Fibroblast of lung (primary cell): ENCODE measurements at regions not wholly inside any gene's neighbourhood (a gene's known extent, or its start where the extent isn't known, plus 50 kb on each side); places are given as distances from the start of the nearest gene placed in this dataset.

ENCODE experiments used
- DNase-seq, 2 donors: peaks; one replicate each; pipeline versions ENCODE4 v3.0.0 to v3.0.0-alpha.2; 2010; ENCODE audit warnings: low read depth in 2 of 2
- H2AFZ ChIP-seq: 2 replicates; pipeline ENCODE4 v1.5.1; 2012; ENCODE audit warnings: low read length, control low read depth, inconsistent platforms
- H3K27ac ChIP-seq: 2 replicates; pipeline ENCODE4 v1.5.1; 2011; ENCODE audit warnings: low read length, control low read depth; ENCODE audit not compliant: insufficient read depth
- H3K27me3 ChIP-seq: 2 replicates; pipeline ENCODE4 v1.5.1; 2011; ENCODE audit warnings: mild to moderate bottlenecking, low read length; ENCODE audit not compliant: control insufficient read depth, insufficient read depth
- H3K36me3 ChIP-seq: 2 replicates; pipeline ENCODE4 v1.5.1; 2011; ENCODE audit warnings: low read length; ENCODE audit not compliant: control insufficient read depth, insufficient read depth
- H3K4me1 ChIP-seq: 2 replicates; pipeline ENCODE4 v1.5.1; 2011; ENCODE audit warnings: low read length; ENCODE audit not compliant: control insufficient read depth, insufficient read depth; ENCODE audit errors: extremely low read depth
- H3K4me2 ChIP-seq: 2 replicates; pipeline ENCODE4 v1.5.1; 2011; ENCODE audit warnings: low read length, control low read depth; ENCODE audit not compliant: insufficient read depth; ENCODE audit errors: extremely low read depth
- H3K4me3 ChIP-seq, 4 experiments: fragments of 200-600 bp in 1 of 4; sonication (generic) in 1 of 4; replicated peaks in 1 of 4; 2 replicates each; pipeline ENCODE4 v1.5.1; 2011 to 2016; ENCODE audit warnings: low read length in 4 of 4, low read depth in 3 of 4, mild to moderate bottlenecking in 3 of 4, control low read depth in 2 of 4, inconsistent platforms in 1 of 4, mixed read lengths in 1 of 4; ENCODE audit not compliant: insufficient read depth in 1 of 4; ENCODE audit errors: control extremely low read depth in 1 of 4
- H3K79me2 ChIP-seq: 2 replicates; pipeline ENCODE4 v1.5.1; 2012; ENCODE audit warnings: mild to moderate bottlenecking, low read length, inconsistent platforms; ENCODE audit not compliant: control insufficient read depth, insufficient read depth
- H3K9ac ChIP-seq: 2 replicates; pipeline ENCODE4 v1.5.1; 2011; ENCODE audit warnings: mild to moderate bottlenecking, low read length, control low read depth; ENCODE audit not compliant: insufficient read depth
- H3K9me3 ChIP-seq: 2 replicates; pipeline ENCODE4 v1.5.1; 2012; ENCODE audit warnings: low read depth, low read length; ENCODE audit not compliant: control insufficient read depth, insufficient read depth
- H4K20me1 ChIP-seq: 2 replicates; pipeline ENCODE4 v1.5.1; 2011; ENCODE audit warnings: low read length; ENCODE audit not compliant: control insufficient read depth, insufficient read depth; ENCODE audit errors: extremely low read depth
- EZH2 ChIP-seq: IDR thresholded peaks from 2 replicates; pipeline ENCODE4 v1.5.1; 2012; ENCODE audit warnings: low read length, control low read depth, mild to moderate bottlenecking; ENCODE audit errors: missing control alignments
- TF ChIP-seq, protein P1 (sequence below), 2 donors: IDR thresholded peaks in 1 of 2; conservative IDR thresholded peaks in 1 of 2; 1 replicate in 1 of 2; 2 replicates in 1 of 2; pipeline ENCODE4 v1.5.1; 2011 to 2012; ENCODE audit warnings: low read length in 2 of 2, control low read depth in 1 of 2, inconsistent platforms in 1 of 2, low read depth in 1 of 2, mild to moderate bottlenecking in 1 of 2

DNA sequence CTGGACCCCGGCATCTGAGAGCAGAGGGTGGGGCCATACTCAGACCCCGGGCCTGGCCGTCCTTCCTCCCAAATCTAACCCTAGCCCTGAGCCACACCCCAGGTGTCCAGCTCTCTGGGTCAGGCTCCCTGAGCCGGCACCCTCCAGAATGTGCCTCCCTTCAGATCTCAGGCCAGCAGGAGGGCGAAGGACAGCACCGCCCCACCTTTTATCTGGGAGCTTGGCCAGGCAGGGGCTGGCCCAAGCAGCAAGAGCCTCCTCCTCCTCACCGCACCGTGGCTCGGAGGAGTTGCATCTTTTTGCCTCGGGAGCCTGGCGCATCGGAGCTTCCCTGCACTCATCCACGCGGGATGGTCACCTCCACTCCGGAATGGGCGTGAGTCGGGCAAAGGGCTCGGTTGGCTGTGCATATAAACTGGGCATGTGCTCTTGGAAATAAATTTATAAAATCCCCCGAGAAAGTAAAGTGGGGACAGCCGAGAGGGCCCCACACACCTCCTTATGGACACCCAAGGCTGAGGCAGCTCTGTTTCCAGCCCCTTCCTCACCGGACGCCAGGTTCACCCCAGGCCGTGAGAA lies 69.1 kb upstream of the CTDP1 start:
- no peak overlapping the region for H3K27ac ChIP-seq
- DNase-seq = no peak
- H3K79me2 ChIP-seq = no peaks in the 10 kb centered on the region
- H3K4me1 ChIP-seq = no peaks in the 10 kb centered on the region
- no peak overlapping the region for H3K9ac ChIP-seq
- no peaks in the 10 kb centered on the region for H3K27me3 ChIP-seq
- H4K20me1 ChIP-seq = no peaks in the 10 kb centered on the region
- no peak overlapping the region for H3K4me2 ChIP-seq
- H3K9me3 ChIP-seq = no peaks in the 10 kb centered on the region
- H3K36me3 ChIP-seq = no peaks in the 10 kb centered on the region
- H2AFZ ChIP-seq = no peak overlapping the region
- no peak overlapping the region for H3K4me3 ChIP-seq
- TF ChIP-seq, protein P1, sequence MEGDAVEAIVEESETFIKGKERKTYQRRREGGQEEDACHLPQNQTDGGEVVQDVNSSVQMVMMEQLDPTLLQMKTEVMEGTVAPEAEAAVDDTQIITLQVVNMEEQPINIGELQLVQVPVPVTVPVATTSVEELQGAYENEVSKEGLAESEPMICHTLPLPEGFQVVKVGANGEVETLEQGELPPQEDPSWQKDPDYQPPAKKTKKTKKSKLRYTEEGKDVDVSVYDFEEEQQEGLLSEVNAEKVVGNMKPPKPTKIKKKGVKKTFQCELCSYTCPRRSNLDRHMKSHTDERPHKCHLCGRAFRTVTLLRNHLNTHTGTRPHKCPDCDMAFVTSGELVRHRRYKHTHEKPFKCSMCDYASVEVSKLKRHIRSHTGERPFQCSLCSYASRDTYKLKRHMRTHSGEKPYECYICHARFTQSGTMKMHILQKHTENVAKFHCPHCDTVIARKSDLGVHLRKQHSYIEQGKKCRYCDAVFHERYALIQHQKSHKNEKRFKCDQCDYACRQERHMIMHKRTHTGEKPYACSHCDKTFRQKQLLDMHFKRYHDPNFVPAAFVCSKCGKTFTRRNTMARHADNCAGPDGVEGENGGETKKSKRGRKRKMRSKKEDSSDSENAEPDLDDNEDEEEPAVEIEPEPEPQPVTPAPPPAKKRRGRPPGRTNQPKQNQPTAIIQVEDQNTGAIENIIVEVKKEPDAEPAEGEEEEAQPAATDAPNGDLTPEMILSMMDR (conservative IDR thresholded peaks at IDR 0.05 in 1 of 2, IDR thresholded peaks at IDR 0.05 in 1 of 2; ENCODE audit: low read depth in 1 of 2, low read length in 2 of 2) = no peak
- TF ChIP-seq EZH2 = no peak

DNA sequence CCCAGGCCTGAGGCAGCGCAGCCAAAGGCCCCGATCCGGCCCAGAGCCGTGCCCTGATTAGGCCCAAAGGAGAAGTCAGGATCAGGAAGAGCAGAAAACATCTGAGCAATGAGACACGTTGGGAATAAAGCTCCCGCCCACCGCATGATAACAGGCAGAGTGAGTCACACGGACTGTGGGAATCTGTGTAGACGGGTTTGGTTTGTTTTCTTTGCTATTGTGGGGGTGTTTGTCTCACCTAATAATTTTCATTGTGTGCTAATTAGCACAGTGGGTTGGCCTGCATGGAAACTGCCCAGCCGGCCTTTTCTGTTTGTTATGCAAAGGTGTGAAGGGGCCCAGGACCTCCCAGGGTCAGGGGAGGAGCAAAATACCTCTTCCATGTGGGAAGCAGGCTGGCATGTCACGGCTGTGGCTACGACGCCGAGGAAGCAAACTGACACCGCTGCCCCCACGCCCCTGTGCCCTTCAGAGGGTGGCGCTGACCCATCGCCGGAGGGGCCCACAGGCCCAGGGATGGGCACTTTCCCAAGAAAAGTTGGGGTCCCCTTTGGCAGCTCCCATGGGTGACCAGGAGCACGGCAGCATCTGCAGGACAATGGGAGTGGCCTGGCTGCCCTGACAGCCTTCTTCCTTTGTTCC lies 68.4 kb upstream of the CTDP1 start:
- H3K27me3 ChIP-seq = no peaks in the 10 kb centered on the region
- H3K4me1 ChIP-seq = no peaks in the 10 kb centered on the region
- peak; percentile 47 to 93 for DNase-seq
- no peak overlapping the region for H3K4me3 ChIP-seq
- no peaks in the 10 kb centered on the region for H3K9me3 ChIP-seq
- no peak overlapping the region for H3K9ac ChIP-seq
- no peak overlapping the region for H3K4me2 ChIP-seq
- no peak overlapping the region for H2AFZ ChIP-seq
- H3K79me2 ChIP-seq = no peaks in the 10 kb centered on the region
- no peaks in the 10 kb centered on the region for H4K20me1 ChIP-seq
- H3K36me3 ChIP-seq = no peaks in the 10 kb centered on the region
- no peak overlapping the region for H3K27ac ChIP-seq
- TF ChIP-seq EZH2 = no peak
- TF ChIP-seq, protein P1 (conservative IDR thresholded peaks at IDR 0.05 in 1 of 2, IDR thresholded peaks at IDR 0.05 in 1 of 2; ENCODE audit: low read depth in 1 of 2, low read length in 2 of 2) = no peak

DNA sequence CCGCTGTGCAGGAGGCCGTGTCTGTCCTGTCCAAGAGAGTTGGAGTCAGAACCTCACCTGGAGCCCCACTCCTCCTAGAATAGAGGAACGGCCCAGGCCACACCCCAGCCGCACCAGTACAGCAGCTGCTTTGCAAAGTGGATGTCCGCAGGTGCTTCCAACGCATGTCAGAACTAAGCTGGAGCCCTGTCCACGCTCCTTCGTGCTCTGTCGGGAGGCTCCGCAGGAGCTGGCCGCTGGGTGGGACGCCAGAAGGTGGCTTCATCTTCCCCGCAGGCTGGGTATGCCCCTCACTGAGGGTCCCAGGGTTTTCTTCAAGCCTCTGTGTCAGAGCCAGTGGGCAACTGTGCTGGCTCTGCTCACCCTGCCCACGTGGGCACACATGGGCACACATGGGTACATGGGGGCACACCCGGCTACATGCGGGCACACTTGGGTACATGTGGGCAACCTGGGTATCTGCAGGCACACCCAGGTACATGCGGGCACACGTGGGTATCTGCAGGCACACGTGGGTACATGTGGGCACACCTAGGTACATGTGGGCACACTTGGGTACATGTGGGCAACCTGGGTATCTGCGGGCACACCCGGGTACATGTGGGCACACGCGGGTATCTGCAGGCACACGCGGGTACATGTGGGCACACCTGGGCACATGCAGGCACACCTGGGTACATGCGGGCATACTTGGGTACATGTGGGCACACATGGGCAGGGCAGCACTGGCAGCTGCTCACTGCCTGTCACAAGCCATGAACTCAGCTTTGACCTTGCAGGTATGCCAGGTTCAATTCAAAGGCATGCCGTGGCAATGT lies 67.1 kb upstream of the CTDP1 start:
- Histone ChIP-seq H3K36me3 (no peaks in the 10 kb centered on the region), H2AFZ (no peak overlapping the region), H3K79me2 (no peaks in the 10 kb centered on the region), H4K20me1 (no peaks in the 10 kb centered on the region), H3K9ac (no peak overlapping the region), H3K27ac (no peak overlapping the region), H3K27me3 (no peaks in the 10 kb centered on the region), H3K4me3 (no peak overlapping the region), H3K4me1 (no peaks in the 10 kb centered on the region), H3K4me2 (no peak overlapping the region), H3K9me3 (no peaks in the 10 kb centered on the region)
- no peak for DNase-seq
- no peak for TF ChIP-seq EZH2
- TF ChIP-seq, protein P1 (conservative IDR thresholded peaks at IDR 0.05 in 1 of 2, IDR thresholded peaks at IDR 0.05 in 1 of 2; ENCODE audit: low read depth in 1 of 2, low read length in 2 of 2) = no peak
